Non-pigmented ciliary epithelial cell (primary cell): ENCODE measurements at regions not wholly inside any gene's neighbourhood (a gene's known extent, or its start where the extent isn't known, plus 50 kb on each side); places are given as distances from the start of the nearest gene placed in this dataset.
A peak's percentile ranks its signal among the peaks of the same experiment; 100 is the strongest.
"Not testable (repeated sequence)": the region's sequence is repeated elsewhere in the genome, so short reads cannot be mapped to it uniquely, and the experiment has no call there.

ENCODE experiments used
- DNase-seq: peaks from one replicate; pipeline ENCODE4 v3.0.0-alpha.2; 2010; ENCODE audit warnings: low read depth

DNA sequence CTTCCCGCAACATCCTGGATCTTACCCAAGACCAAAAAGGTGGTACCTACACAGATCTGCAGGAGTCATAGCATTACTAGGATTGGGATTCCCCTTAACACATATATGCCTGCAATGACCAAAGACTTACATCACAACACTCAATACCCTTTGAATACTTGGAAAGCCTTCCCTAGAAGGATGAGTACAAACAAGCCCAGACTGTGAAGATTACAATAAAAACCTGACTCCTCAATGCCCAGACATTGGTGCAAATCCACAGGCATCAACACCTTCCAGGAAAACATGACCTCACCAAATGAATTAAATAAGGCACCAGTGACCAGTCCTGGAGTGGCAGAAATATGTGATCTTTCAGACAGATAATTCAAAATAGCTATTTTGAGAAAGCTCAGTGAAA lies 326.8 kb downstream of the TBL1XR1 start:
- no peak for DNase-seq

DNA sequence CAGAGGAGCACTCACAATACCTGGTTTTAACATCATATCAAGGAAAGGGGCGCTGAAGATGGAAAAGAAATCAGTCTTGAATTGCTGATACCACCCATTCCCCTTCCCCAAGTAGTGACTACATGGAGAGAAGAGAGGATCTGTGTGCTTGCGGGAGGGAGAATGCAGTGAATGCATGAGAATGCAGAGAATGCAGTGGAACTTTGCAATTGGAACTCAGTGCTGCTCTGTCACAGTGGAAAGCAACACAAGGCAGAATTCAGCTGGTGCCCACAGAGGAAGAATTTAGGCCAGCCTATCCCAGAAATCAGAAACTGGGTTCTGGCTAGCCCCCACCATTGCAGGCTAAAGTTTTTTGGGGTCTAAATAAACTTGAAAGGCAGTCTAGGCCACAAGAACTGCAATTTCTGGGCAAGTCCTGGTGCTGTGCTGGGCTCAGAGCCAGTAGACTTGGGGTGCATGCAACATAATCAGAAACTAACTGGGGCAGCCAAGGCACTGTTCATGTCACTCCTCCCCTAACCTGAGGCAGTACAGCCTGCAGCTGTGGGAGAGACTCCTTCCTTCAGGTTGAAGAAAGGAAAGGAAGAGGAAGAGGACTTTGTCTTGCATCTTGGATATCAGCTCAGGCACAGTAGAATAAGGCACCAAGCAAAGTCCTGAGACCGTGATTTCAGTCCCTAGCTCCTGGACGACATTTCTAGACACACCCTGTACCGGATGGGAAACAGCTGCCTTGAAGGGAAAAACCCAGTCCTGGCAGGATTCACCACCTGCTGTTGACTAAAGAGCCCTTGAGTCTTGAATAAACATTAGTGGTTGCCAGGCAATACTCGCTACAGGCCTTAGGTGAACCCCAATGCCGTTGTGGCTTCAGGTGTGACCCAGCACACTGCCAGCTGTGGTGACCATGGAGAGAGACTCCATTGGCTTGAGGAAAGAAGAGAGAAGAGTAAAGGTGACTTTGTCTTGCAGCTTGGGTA lies 329.3 kb downstream of the TBL1XR1 start:
- no peak for DNase-seq

DNA sequence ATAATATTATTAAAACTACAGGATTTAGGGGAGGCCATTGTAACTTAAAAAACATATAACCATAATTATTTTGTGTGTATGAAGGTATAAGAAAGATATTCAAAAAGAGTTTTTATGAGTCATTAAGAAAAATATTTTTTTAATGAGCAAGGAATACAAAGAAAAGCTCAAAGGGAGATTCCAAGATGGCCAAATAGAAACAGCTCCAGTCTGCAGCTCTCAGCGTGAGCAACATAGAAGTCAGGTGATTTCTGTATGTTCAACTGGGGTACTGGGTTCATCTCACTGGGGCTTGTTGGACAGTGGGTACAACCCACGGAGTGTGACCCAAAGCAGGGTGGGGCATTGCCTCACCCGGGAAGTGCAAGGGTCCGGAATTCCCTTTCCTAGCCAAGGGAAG lies 336.1 kb downstream of the TBL1XR1 start:
- DNase-seq = no peak

DNA sequence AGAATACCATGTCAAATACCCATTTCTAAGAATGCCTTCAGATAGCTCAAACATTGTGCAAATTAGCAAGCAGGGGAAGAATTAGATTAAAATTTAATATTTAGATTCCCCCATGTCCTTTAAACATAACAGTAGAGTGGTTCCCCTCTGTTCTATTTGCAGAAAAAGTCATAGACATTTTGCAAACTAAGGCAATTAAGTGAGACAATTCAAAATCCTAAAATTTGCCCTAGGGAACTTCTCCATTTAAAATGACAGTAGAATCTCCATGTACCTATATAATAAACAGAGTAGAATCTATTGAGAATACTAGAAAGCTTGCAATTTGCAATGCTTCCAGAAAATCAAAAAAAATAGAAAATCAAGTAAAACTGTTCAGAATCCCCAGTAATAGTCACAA lies 340.6 kb downstream of the TBL1XR1 start:
- DNase-seq = no peak

DNA sequence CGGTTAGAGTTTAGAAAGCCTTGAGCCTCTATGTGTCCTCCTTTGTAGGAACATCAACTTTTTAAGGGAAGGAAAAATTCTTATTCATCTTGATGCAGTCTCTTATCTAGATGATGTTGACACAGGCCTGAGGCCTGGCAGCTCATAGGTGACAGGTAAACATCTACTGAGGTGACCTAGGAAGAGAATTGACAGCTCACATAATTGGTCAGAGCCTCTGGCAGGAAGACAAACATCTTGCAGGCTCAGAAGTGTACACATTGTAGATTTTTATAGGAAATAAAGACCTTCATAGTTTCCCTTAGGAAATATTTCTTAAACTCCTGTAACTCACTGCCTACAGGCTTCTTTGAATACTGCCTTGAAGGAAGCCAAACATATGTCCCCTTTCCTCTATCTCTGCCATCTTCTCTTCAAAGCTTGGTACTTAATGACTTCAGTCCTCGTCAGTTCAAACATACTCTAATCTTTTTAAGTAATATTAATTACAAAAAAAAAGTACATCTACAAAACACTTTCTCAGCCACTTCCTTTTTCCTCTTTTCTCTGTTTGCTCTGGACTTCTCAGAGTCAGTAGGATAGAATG lies 341.3 kb downstream of the TBL1XR1 start:
- DNase-seq = no peak

DNA sequence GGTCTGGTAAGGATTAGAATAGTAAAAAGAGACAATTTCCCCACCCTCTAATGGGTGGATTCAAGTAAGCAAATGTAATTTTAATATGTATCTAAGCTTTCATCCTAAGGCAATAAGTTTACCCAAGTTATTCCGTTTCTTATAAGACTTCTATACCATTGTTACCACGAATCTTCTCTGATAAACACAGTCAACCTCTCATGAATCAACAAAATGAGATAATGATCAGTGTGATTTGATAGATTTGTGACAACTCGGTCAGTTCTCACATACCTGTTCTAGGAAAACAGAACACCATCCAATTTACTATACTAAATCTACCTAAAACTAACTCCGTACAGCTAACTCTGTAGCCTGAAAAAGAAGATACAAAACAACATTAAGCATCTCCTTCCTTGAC lies 342.1 kb downstream of the TBL1XR1 start:
- no peak for DNase-seq

DNA sequence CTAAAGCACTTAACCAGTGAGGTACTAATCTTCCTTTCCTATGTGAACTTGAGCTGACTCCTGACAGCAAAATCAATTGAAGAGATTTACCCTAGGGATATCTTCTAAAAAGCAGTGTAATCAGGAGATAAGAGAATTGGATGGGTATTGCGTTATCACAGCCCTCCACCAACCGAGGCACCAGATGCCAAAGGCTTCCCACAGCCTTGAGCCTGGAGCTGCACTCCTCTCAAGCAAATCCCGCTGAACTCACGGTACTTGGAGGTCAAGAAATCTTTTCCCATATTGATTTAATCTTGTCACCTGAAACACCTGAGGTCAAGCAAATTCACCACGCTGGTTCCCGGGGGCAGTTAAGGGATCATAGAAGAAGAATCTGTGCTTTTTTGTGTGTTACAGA lies 346.8 kb downstream of the TBL1XR1 start:
- no peak for DNase-seq

DNA sequence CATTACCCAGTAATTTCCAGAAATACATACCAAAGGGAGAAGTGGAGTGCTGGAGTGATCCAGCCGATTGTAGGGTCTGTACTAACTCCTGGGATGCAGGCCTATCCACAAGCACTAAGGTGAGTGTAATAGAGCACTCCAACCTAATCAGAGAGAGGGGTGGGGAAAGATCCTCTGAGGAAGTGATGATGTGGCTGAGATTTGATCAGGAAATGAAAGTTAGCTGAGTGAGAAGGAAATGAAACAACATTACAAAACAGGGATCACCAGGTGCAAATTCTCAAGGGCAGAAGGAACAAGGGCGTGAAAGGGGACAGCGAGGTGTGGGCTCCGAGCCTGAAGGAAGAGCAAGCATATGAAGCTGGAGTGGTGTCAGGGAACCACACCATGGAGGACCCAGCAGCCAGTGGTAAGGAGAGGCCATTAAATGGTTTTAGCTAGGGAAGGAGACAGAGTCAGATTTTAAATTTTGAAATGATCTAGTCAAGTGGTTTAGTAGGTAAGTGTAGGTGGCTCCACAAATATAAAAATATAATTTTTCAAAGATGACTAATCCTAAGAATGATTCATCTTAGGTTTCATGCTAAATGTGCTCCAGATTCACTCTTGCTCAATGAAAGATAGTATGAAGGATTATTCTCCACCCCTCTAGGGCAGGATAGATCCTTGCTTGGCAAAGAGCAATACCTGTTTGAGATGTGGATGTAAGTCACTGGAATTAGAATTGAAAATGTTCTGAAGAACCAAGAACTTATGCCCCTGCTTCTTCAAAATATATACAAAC lies 348.7 kb downstream of the TBL1XR1 start:
- no peak for DNase-seq

DNA sequence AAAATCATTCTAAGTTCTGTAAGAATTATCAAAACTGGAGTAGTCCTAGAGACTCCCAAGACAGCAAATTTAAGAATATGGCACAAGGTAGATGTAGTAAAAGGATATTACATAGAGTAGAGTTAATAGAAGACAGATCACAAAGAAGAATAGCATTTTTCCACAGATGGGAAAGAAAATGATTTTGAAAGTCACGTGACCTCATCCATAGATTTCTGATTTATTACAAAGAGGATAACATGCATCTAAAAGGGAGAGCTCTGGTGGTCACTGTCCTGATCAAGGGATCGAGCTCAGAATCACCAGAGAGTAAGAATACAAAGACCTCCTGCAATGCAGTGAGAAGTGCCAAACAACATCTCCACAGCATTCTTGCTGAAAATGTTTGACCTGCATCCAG lies 354.4 kb downstream of the TBL1XR1 start:
- no peak for DNase-seq

DNA sequence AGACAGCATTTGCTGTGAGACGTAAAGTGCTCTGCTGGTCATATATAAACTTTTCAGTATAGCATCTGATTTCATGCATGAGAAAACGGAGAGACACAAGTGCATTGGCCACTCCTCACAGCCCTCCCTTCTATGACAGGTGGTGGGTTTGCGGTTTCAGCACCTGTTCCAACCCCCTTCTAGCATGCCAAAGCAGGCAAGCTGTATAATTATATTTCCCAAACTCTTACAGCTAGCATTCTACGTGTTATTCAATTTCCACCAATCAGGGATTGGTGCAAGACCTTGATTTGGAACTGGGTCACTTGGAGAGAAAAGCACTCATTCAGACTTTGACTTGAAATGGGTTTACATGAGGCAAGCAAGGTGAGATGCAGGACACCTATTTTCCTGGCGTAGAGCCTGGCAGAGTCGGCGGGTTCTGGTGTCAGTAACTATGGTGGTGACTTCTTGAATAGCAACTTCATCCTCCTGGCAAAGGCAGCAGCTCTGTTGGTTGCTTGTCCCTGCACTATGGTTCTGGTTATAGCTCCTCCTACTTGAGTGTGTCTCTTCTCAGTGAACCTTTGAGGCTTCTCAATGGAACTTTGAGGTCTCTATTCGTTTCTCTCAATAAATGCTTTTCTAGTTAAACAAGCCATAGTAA lies 356.5 kb downstream of the TBL1XR1 start:
- DNase-seq = no peak

DNA sequence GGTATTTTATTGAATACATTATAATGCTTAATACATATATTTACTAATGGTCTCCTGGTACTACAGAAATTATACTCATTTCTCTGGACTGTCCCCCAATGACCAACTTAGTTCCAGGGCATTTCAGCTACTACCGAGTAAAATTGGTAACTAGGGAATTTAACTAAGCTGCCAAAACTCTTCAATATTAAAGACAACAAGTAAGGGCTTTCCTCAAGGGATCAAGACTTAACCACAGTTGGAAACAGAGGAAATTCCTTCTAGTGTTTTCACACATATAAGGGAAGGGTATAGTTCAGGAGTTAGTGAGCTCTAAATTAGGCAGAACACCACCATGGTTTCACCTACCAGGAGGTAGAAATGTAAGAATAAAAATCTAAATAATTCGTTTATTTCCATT lies 357.4 kb downstream of the TBL1XR1 start:
- no peak for DNase-seq

DNA sequence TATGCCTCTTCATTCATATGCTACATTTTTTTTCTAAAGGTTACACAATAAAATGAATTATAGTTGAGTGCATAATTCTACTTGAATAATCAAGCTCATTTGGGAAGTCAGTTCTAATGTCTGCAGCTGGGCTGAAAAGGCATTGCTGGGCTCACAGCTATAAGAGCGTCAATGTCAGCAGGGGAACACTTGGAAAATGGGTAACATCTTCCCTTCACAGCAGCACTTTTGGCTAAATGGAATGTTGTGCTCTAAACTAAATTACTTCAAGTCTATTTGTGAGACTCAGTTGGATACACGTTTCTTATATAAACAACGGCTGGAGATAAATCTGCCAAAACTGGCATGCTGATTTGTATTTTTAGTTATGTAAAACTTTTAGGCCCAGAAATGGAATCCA lies 357.8 kb downstream of the TBL1XR1 start:
- DNase-seq = no peak

DNA sequence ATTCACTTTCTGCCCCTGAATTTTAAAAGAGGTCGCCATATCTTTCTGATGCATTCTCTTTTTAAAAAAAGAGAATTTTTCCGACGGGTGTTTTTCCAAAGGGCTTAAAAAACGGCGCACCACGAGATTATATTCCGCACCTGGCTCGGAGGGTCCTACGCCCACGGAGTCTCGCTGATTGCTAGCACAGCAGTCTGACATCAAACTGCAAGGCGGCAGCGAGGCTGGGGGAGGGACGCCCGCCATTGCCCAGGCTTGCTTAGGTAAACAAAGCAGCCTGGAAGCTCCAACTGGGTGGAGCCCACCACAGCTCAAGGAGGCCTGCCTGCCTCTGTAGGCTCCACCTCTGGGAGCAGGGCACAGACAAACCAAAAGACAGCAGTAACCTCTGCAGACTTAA lies 370.0 kb downstream of the TBL1XR1 start:
- DNase-seq = not testable (repeated sequence)

DNA sequence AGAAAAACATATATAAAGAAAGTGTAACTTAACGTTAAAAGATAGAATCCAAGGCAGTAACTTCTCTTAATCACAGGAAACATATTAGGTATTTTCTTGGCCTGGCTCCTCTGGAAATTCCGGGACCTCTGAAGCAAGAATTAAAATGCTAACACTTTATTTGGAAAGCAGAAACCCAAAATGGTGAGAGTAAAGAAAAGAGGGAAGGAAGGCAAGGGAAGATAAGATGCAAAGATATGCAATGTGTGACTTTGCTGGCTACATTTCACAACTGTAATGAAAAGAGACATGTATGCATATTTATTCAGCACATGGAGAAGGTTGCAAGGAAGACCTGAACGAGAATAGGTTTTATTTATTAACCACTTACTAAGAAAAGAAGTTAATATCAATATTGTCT lies 372.5 kb downstream of the TBL1XR1 start:
- DNase-seq = no peak

DNA sequence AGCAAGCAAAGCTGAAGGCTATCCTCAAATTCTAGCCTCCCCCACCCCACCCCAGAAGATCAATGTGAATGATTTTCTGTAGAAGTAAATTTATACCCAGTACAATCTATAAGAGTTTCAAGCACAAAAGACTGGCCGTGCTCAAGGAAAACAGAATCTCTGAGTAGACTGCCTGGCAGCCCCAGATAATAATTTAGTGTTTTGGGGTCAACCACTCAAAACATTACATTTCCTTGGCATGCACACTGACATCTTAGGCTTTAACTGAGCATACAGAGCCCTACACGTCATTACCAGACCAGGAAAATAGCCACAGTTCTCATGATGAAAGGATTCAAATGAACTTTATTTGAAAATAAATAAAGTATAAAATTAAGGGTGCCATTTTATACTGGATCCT lies 376.5 kb downstream of the TBL1XR1 start:
- DNase-seq = no peak

DNA sequence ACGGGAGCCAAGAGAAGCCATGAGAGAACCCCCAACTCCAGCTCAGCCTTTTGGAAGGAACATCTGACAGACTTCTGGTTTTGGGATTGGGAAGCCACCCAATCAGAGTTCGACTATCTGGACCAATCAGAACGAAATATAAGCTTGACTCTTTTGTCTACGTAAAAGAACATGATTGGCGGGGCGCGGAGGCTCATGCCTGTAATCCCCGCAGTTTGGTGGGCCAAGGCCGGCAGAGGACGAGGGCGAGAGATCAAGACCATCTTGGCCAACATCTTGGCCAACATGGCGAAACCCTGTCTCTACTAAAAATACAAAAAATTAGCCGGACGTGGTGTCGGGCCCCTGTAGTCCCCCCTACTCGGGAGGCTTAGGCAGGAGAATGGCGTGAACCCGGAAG lies 380.3 kb downstream of the TBL1XR1 start:
- no peak for DNase-seq

DNA sequence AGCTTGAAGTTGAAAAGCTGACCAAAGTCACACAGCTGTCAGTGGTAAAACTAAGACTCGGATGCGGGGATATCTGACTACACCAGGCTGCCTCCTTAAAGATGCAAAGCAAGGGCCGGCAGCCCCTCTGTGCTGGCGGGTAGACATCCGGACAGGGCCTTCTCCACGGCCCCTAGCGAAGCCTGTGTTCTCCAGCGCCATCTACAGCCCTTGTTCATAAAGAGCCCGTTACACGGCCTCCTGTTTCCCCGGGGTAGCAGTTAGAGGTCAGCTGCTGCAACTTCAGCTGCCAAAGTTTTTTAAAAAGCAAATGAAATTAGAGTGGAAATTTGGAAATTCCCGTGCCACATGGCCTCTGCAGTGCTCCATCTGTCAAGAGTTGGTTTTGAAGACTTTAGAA lies 383.0 kb downstream of the TBL1XR1 start:
- DNase-seq = no peak

DNA sequence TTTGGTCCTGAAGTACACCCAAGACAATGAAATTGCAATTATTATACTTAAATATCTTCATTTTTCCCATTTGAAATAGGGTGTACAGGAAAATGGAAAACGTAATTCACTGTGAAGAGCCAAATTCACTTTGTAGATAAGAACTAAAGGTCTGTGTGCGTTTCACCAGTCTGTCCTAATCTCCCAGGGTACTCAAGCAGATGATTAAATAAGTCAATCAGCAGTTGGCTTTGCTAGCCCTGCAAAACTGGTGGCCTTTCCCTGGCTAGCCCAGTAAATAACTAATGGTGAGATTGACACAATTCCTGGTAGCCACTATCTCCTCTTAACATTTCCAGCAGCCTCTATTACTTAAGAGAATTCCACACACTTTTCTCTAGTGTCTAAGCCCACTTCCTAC lies 389.3 kb downstream of the TBL1XR1 start:
- no peak for DNase-seq

DNA sequence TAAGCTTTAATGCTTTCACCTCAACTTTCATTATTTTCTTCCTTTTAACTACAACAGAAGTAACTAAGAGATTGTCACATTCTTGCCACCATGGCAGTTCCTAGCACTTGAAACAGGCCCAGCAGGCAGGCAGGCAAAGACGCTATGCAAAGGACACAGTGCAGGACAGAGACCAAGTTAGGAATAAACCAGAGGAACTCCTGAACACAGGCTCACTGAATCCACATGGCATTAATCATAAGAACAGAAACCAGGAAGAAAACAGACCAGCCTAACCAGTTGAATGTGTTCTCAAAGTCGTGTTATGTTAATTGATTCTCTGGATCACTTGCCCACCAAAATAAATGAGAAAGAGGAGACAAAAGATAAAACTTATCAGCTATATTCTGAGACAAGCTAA lies 397.6 kb downstream of the TBL1XR1 start:
- no peak for DNase-seq

DNA sequence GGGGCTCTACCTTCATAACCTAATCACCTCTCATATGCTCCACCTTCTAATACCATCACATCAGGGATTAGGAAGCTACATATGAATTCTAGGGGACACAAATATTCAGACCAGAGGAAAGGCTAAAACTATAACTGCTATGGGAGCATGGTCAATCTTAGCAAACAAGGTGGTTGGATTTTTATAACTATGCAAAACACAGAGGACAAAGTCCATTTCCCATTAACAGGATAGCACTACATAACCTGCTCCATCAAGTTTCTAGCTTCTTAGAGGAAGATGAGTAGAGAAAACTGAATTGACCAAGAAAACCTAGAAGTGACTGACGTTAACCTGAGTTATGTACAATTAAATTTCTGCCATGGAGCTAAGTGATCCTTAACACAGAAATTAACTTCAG lies 398.6 kb downstream of the TBL1XR1 start:
- no peak for DNase-seq

DNA sequence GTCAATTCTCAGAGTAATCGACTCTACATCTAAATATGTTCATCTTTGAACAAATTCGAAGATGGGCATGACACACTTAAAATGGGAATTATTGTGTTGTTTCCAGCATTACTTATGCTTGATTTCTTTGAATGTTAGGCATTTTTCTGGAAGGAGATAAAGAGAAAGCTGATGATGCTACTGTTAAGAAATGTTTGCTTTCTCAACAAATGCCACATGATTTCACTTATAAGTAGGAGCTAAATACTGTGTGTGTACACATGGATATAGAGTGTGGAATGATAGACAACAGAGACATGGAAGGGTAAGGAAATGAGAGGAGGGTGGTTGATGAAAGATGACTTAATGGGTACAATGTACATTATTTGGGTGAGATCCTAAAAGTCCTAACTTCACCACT lies 400.9 kb downstream of the TBL1XR1 start:
- peak; percentile 26 for DNase-seq

DNA sequence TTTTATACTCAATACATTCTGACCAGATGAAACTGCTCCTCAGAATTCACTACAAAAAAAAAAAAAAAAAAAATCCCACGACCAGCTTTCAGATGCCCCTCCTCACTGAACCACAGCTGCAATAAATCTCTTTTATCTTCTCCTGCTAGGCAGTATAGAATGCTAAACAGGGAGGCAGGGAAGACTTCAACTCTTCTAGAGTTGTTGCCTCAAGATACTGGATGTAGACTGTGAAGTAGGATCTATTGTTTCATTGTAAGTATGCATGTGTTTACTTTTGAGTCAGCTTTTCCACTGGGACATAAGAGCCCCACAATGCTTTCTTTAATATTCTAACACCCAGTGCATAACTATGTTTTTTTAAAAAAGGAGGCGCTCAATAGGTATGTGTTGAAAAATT lies 401.4 kb downstream of the TBL1XR1 start:
- DNase-seq = no peak
